Testis (tissue), 2 donors: ENCODE measurements at regions not wholly inside any gene's neighbourhood (a gene's known extent, or its start where the extent isn't known, plus 50 kb on each side); places are given as distances from the start of the nearest gene placed in this dataset.

Experiments used
- DNase-seq: peaks from one replicate; pipeline ENCODE4 v3.0.0-alpha.2; 2019
- H3K27ac ChIP-seq, 2 donors: fragments of 200-600 bp; sonication (generic); one replicate each; pipeline ENCODE4 v1.5.1; 2019
- H3K27me3 ChIP-seq: fragments of 200-600 bp; sonication (generic); one replicate; pipeline ENCODE4 v1.5.1; 2019
- H3K36me3 ChIP-seq: fragments of 200-600 bp; sonication (generic); one replicate; pipeline ENCODE4 v1.5.1; 2017; ENCODE audit warnings: low read depth; ENCODE audit errors: missing control alignments
- H3K4me1 ChIP-seq: fragments of 200-600 bp; sonication (generic); one replicate; pipeline ENCODE4 v1.5.1; 2019
- H3K4me3 ChIP-seq, 2 donors: fragments of 200-600 bp; sonication (generic); one replicate each; pipeline ENCODE4 v1.5.1; 2017 to 2019
- H3K9me3 ChIP-seq: fragments of 200-600 bp; sonication (generic); one replicate; pipeline ENCODE4 v1.5.1; 2017
- CTCF ChIP-seq, 3 experiments: fragments of 450-650 bp in 2 of 3; fragments of 200-600 bp in 1 of 3; sonication (generic) in 1 of 3; IDR thresholded peaks; one replicate each; pipeline ENCODE4 v1.5.1; 2016 to 2019; ENCODE audit warnings: antibody characterized with exemption in 3 of 3, mild to moderate bottlenecking in 2 of 3, moderate library complexity in 1 of 3
- POLR2A ChIP-seq: fragments of 450-650 bp; IDR thresholded peaks from one replicate; pipeline ENCODE4 v1.6.1; 2017; ENCODE audit warnings: antibody characterized with exemption, mild to moderate bottlenecking, moderate library complexity
- WGBS, 2 donors: methylation state at CpG; one replicate each; pipeline ENCODE4 v1.1.5; 2018; 5-methylcytosine and 5-hydroxymethylcytosine counted together
- intact Hi-C: fragments of 100-400 bp; cut with DNase I; formaldehyde crosslinking; loops from one replicate; pipeline ENCODE4 v1.15.1; 2023; ENCODE audit warnings: low total_unique reads

- WGBS, 2 donors = 91 to 100% methylated on average over 3 to 6 of the region's 6 CpGs
- H3K4me1 ChIP-seq = no peaks in the 10 kb centered on the region
- TF ChIP-seq POLR2A = no peak
- TF ChIP-seq CTCF (IDR thresholded peaks at IDR 0.05) = no peak
- no peak overlapping the region for H3K4me3 ChIP-seq
- intact Hi-C loops = no loop called here
- no peaks in the 10 kb centered on the region for H3K36me3 ChIP-seq
- H3K27ac ChIP-seq = no peak overlapping the region
- H3K27me3 ChIP-seq = no peaks in the 10 kb centered on the region
- H3K9me3 ChIP-seq = no peaks in the 10 kb centered on the region
- DNase-seq = no peak
Measured at GRCh38 chr12:127292736-127293135, 974.2 kb upstream of the TMEM132C start.

GRCh38 chr12:127293507-127294310, 973.3 kb upstream of the TMEM132C start:
- Histone ChIP-seq H3K27me3 (no peaks in the 10 kb centered on the region), H3K9me3 (no peaks in the 10 kb centered on the region), H3K36me3 (no peaks in the 10 kb centered on the region), H3K27ac (no peak overlapping the region), H3K4me3 (no peak overlapping the region), H3K4me1 (no peaks in the 10 kb centered on the region)
- intact Hi-C loops = no loop called here
- peak; percentile 61 for DNase-seq
- peak in 2 of 3 experiments; percentile 27 to 59 for TF ChIP-seq CTCF (IDR thresholded peaks at IDR 0.05)
- TF ChIP-seq POLR2A = no peak
- 51 to 74% methylated on average over 10 to 13 of the region's 13 CpGs for WGBS, 2 donors

- H3K4me1 ChIP-seq = no peaks in the 10 kb centered on the region
- no peak overlapping the region for H3K4me3 ChIP-seq
- no peak for TF ChIP-seq POLR2A
- TF ChIP-seq CTCF (IDR thresholded peaks at IDR 0.05) = no peak
- no peaks in the 10 kb centered on the region for H3K27me3 ChIP-seq
- H3K9me3 ChIP-seq = no peaks in the 10 kb centered on the region
- no peak overlapping the region for H3K27ac ChIP-seq
- 69 to 91% methylated on average over 6 of the region's 6 CpGs for WGBS, 2 donors
- H3K36me3 ChIP-seq = no peaks in the 10 kb centered on the region
- no peak for DNase-seq
- intact Hi-C loops = no loop called here
Measured at GRCh38 chr12:127294651-127295210, 972.2 kb upstream of the TMEM132C start.

- Histone ChIP-seq H3K27ac (no peak overlapping the region), H3K4me1 (no peaks in the 10 kb centered on the region), H3K36me3 (no peaks in the 10 kb centered on the region), H3K27me3 (no peaks in the 10 kb centered on the region), H3K9me3 (no peaks in the 10 kb centered on the region), H3K4me3 (no peak overlapping the region)
- intact Hi-C loops = no loop called here
- no peak for DNase-seq
- TF ChIP-seq CTCF (IDR thresholded peaks at IDR 0.05) = no peak
- no peak for TF ChIP-seq POLR2A
- 68 to 74% methylated on average over 2 of the region's 2 CpGs for WGBS, 2 donors
Measured at GRCh38 chr12:127295630-127296029, 971.3 kb upstream of the TMEM132C start.
